HG02623 (cell line): ENCODE measurements at regions not wholly inside any gene's neighbourhood (a gene's known extent, or its start where the extent isn't known, plus 50 kb on each side); places are given as distances from the start of the nearest gene placed in this dataset.

Experiments
- ATAC-seq: cut with Tn5 transposase; IDR thresholded peaks from one replicate; pipeline ENCODE4 v1.9.1; 2021; ENCODE audit warnings: moderate library complexity; ENCODE audit not compliant: unreplicated experiment

GRCh38 chr3:72193771-72194430, 409.0 kb upstream of the PROK2 start:
- ATAC-seq = no peak

- no peak for ATAC-seq
Observed at GRCh38 chr3:72192572-72192971, 407.6 kb upstream of the PROK2 start.

GRCh38 chr3:72191209-72191960, 406.4 kb upstream of the PROK2 start:
- ATAC-seq = no peak

GRCh38 chr3:72190050-72190449, 405.1 kb upstream of the PROK2 start:
- ATAC-seq = no peak

GRCh38 chr3:72189339-72189738, 404.4 kb upstream of the PROK2 start:
- no peak for ATAC-seq

GRCh38 chr3:72188536-72188935, 403.6 kb upstream of the PROK2 start:
- ATAC-seq = no peak

GRCh38 chr3:72187131-72187530, 402.2 kb upstream of the PROK2 start:
- no peak for ATAC-seq

GRCh38 chr3:72186400-72186855, 401.5 kb upstream of the PROK2 start:
- ATAC-seq = no peak

GRCh38 chr3:72185549-72186399, 400.8 kb upstream of the PROK2 start:
- ATAC-seq = no peak

GRCh38 chr3:72183489-72183888, 398.5 kb upstream of the PROK2 start:
- no peak for ATAC-seq

- no peak for ATAC-seq
Observed at GRCh38 chr3:72182206-72182605, 397.3 kb upstream of the PROK2 start.

- ATAC-seq = no peak
Observed at GRCh38 chr3:72181251-72181650, 396.3 kb upstream of the PROK2 start.

GRCh38 chr3:72180405-72180804, 395.5 kb upstream of the PROK2 start:
- no peak for ATAC-seq

- no peak for ATAC-seq
Observed at GRCh38 chr3:72179107-72179464, 394.1 kb upstream of the PROK2 start.

- no peak for ATAC-seq
Observed at GRCh38 chr3:72178463-72179106, 393.6 kb upstream of the PROK2 start.

GRCh38 chr3:72177075-72178050, 392.4 kb upstream of the PROK2 start:
- no peak for ATAC-seq

- ATAC-seq = peak; percentile 84
Observed at GRCh38 chr3:72176537-72177041, 391.6 kb upstream of the PROK2 start.

- no peak for ATAC-seq
Observed at GRCh38 chr3:72175296-72175858, 390.4 kb upstream of the PROK2 start.

- ATAC-seq = no peak
Observed at GRCh38 chr3:72174890-72175289, 389.9 kb upstream of the PROK2 start.
